HG03460 (cell line): ENCODE measurements at regions not wholly inside any gene's neighbourhood (a gene's known extent, or its start where the extent isn't known, plus 50 kb on each side); places are given as distances from the start of the nearest gene placed in this dataset.
"Not testable (repeated sequence)": the region's sequence is repeated elsewhere in the genome, so short reads cannot be mapped to it uniquely, and the experiment has no call there.

Experiments
- ATAC-seq: cut with Tn5 transposase; IDR thresholded peaks from one replicate; pipeline ENCODE4 v1.9.1; 2021; ENCODE audit not compliant: unreplicated experiment

GRCh38 chr2:81389203-81389602 lies 1084.7 kb upstream of the LRRTM1 start:
- no peak for ATAC-seq

GRCh38 chr2:81363800-81364199 lies 1059.2 kb upstream of the LRRTM1 start:
- ATAC-seq: no peak

GRCh38 chr2:81362468-81362867 lies 1057.9 kb upstream of the LRRTM1 start:
- not testable (repeated sequence) for ATAC-seq

- ATAC-seq: no peak
Observed at GRCh38 chr2:81355436-81355835, 1050.9 kb upstream of the LRRTM1 start.

GRCh38 chr2:81334046-81334445 lies 1029.5 kb upstream of the LRRTM1 start:
- no peak for ATAC-seq

DNA sequence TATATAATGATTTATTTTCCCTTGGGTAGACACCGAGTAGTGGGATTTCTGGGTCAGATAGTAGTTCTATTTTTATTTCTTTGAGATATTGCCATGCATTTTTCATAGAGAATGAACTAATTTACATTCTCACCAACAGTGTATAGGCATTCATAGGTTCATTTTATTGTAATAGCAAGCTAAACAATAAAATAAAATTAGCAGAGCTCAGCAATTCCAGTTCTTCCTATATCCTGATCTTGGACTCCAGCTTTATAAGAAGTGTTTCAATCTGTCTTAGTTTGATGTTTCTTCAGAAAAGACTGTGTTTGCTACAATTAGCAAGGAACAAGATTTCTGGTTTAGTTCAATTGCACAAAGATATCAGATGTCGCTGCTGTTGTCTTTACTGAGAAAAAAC lies 1024.4 kb upstream of the LRRTM1 start:
- no peak for ATAC-seq

DNA sequence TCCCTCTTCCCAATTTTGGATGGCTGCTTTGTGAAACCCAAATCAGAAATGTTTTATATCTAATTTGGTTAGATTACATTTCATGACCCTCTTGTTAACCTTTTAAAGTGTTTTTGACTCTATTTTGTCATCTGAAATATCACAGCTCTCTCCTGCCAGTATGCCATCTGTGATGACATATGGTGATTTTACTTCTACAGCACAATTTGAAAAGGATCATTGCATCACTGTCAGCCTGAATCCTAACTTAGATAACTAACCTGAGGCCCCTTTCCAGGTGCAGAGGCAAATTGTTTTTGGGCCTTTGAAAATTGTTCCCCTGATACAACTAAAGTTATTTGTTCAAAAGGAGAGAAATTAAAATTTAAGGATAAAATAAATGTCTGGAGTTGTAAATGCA lies 1023.4 kb upstream of the LRRTM1 start:
- no peak for ATAC-seq

- ATAC-seq: no peak
Observed at GRCh38 chr2:81324046-81324445, 1019.5 kb upstream of the LRRTM1 start.

- no peak for ATAC-seq
Observed at GRCh38 chr2:81304154-81304830, 999.7 kb upstream of the LRRTM1 start.

- no peak for ATAC-seq
Observed at GRCh38 chr2:81303321-81303720, 998.8 kb upstream of the LRRTM1 start.

GRCh38 chr2:81299841-81300240 lies 995.3 kb upstream of the LRRTM1 start:
- ATAC-seq: no peak

- ATAC-seq: no peak
Observed at GRCh38 chr2:81290846-81291245, 986.3 kb upstream of the LRRTM1 start.

DNA sequence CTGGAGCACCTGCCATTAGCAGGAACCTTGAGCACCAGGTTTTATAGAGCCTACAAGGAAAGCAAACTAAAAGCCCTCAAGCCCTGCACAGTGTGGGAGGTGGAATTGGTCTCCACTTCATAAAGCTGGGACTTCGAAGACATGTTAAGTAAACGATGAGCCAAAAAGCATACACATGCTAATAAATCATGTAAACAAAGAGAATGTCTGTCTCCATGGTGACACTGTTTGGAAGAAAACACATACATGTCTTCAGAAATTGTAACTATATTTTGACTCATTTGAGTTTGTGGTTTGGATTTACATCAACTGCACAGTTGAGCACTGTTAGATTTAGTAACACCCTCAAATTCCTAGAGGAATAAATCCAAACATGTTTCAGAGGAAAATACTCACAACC lies 978.5 kb upstream of the LRRTM1 start:
- ATAC-seq: no peak

- ATAC-seq: no peak
Observed at GRCh38 chr2:81282151-81282769, 977.7 kb upstream of the LRRTM1 start.

DNA sequence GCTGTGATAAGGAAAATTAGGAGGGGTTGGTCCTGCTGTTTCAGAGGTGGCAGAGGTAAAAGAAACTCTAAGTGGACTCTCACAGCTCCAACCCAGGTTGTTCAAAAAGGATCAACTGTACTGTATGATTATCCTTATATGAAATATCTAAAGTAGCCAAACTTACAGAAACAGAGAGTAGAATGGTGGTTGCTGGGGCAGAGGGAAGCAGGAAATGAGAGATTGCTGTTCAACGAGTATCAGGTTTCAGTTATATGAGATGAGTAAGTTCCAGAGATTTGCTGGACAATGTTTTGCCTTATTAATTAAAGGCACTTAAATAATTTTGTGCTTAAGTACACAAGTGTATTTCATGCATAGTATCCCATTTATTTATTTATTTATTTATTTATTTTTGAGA lies 972.0 kb upstream of the LRRTM1 start:
- no peak for ATAC-seq

DNA sequence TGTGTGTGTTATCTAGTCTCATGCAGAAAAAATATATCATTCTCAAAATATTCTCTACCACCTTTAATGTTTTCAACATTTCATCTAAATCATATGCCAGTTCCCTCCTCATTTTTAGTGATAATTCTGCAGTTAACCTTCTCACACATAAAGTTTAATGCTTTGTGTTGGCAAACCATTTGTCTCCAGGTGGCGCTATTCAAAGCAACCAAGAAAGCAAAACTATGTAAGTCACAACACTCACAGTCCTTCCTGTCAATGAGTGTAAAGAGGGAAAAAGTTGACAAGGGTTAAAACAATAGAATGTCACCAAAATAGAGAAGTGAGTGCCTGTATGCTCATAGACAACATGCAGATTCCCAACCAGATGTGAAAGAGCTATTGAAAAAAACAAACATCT lies 961.6 kb upstream of the LRRTM1 start:
- no peak for ATAC-seq

- no peak for ATAC-seq
Observed at GRCh38 chr2:81263989-81264388, 959.4 kb upstream of the LRRTM1 start.

- no peak for ATAC-seq
Observed at GRCh38 chr2:81260320-81260719, 955.8 kb upstream of the LRRTM1 start.

GRCh38 chr2:81250270-81250669 lies 945.7 kb upstream of the LRRTM1 start:
- no peak for ATAC-seq

DNA sequence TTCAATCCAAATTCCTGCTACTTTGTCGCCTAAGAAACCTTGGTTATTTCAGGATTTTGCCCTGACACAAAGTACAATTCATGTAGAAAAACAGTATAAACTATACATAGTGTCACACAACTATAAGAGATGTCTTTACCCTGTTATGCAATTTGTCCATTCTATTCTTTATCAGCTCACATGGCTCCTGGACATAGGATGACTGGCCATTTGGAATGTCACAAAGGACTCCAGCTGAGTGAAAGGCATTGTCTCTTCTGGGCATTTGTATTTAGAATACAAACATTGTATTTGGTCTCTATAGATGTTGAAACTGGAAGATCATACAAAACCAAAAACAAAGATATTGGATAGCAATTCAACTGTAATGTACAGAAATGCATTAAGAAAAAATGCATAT lies 944.6 kb upstream of the LRRTM1 start:
- no peak for ATAC-seq

- no peak for ATAC-seq
Observed at GRCh38 chr2:81247648-81248047, 943.1 kb upstream of the LRRTM1 start.

- no peak for ATAC-seq
Observed at GRCh38 chr2:81242501-81242900, 937.9 kb upstream of the LRRTM1 start.

DNA sequence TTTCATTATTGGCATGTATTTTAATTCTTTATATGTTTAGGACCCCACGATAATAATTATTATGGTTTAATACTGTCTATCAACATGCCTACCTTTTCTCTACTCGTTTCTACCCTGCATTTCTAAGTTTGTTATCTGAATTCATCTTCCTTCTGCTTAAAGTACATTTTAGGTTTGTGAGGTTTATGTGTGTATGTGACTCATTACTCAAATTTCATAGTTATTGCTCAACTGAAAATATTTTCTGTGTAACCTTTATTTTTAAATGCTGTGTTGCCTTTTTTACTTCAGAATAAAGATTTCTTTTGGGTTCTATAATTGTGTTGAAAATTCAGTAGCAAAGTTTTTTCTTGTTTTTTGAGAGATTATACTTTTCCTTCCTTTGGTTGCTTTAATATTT lies 933.9 kb upstream of the LRRTM1 start:
- ATAC-seq: no peak
